Superior temporal gyrus (tissue), 1 donor: ENCODE measurements at regions not wholly inside any gene's neighbourhood (a gene's known extent, or its start where the extent isn't known, plus 50 kb on each side); places are given as distances from the start of the nearest gene placed in this dataset.
"Not testable (repeated sequence)": the region's sequence is repeated elsewhere in the genome, so short reads cannot be mapped to it uniquely, and the experiment has no call there.

Experiments used
- DNase-seq: peaks from one replicate; pipeline ENCODE4 v3.0.0-alpha.2; 2016; ENCODE audit errors: extremely low spot score

- DNase-seq, result no peak
Observed at GRCh38 chrX:45401923-45402322, 201.2 kb upstream of the DIPK2B start.

- not testable (repeated sequence) for DNase-seq
Observed at GRCh38 chrX:45400951-45401725, 200.5 kb upstream of the DIPK2B start.

GRCh38 chrX:45400027-45400779 is 199.5 kb upstream of the DIPK2B start:
- DNase-seq, result no peak

- no peak for DNase-seq
Observed at GRCh38 chrX:45385757-45386156, 185.1 kb upstream of the DIPK2B start.

GRCh38 chrX:45381841-45382240 is 181.2 kb upstream of the DIPK2B start:
- DNase-seq, result no peak

GRCh38 chrX:45381366-45381765 is 180.7 kb upstream of the DIPK2B start:
- no peak for DNase-seq

- no peak for DNase-seq
Observed at GRCh38 chrX:45379236-45379635, 178.6 kb upstream of the DIPK2B start.

- no peak for DNase-seq
Observed at GRCh38 chrX:45372151-45372550, 171.5 kb upstream of the DIPK2B start.

GRCh38 chrX:45368705-45369104 is 168.0 kb upstream of the DIPK2B start:
- no peak for DNase-seq

GRCh38 chrX:45363596-45363995 is 162.9 kb upstream of the DIPK2B start:
- DNase-seq, result no peak

- DNase-seq, result no peak
Observed at GRCh38 chrX:45360571-45360970, 159.9 kb upstream of the DIPK2B start.

GRCh38 chrX:45358392-45358791 is 157.7 kb upstream of the DIPK2B start:
- DNase-seq, result no peak

- no peak for DNase-seq
Observed at GRCh38 chrX:45353456-45353855, 152.8 kb upstream of the DIPK2B start.

- DNase-seq, result no peak
Observed at GRCh38 chrX:45352611-45353010, 151.9 kb upstream of the DIPK2B start.

GRCh38 chrX:45351478-45351877 is 150.8 kb upstream of the DIPK2B start:
- DNase-seq, result no peak

- DNase-seq, result no peak
Observed at GRCh38 chrX:45348296-45348695, 147.6 kb upstream of the DIPK2B start.

GRCh38 chrX:45347877-45348276 is 147.2 kb upstream of the DIPK2B start:
- DNase-seq, result no peak

- DNase-seq, result no peak
Observed at GRCh38 chrX:45344594-45344993, 143.9 kb upstream of the DIPK2B start.

- DNase-seq, result no peak
Observed at GRCh38 chrX:45329217-45329616, 128.5 kb upstream of the DIPK2B start.

GRCh38 chrX:45324941-45325340 is 124.3 kb upstream of the DIPK2B start:
- DNase-seq, result no peak

GRCh38 chrX:45323387-45323786 is 122.7 kb upstream of the DIPK2B start:
- DNase-seq, result no peak

GRCh38 chrX:45322820-45323219 is 122.1 kb upstream of the DIPK2B start:
- peak; percentile 5 for DNase-seq

GRCh38 chrX:45322382-45322781 is 121.7 kb upstream of the DIPK2B start:
- peak; percentile 78 for DNase-seq
